Smooth muscle cell (in vitro differentiated cells): ENCODE measurements at regions not wholly inside any gene's neighbourhood (a gene's known extent, or its start where the extent isn't known, plus 50 kb on each side); places are given as distances from the start of the nearest gene placed in this dataset.

Source experiments
- DNase-seq: peaks from one replicate; lab custom pipeline; 2025; ENCODE audit not compliant: unreplicated experiment; lab: John Stamatoyannopoulos, UW
- H2AFZ ChIP-seq: fragments of 200-600 bp; sonication (generic); 2 replicates; pipeline ENCODE4 v1.6.0; 2016; ENCODE audit warnings: antibody characterized with exemption, low read depth, mild to moderate bottlenecking
- H3F3A ChIP-seq: fragments of 200-600 bp; sonication (generic); 2 replicates; pipeline ENCODE4 v1.6.0; 2017; ENCODE audit warnings: antibody characterized with exemption, low read depth
- H3K27ac ChIP-seq: fragments of 200-600 bp; sonication (generic); 2 replicates; pipeline ENCODE4 v1.5.1; 2016; ENCODE audit warnings: low read depth, mild to moderate bottlenecking
- H3K27me3 ChIP-seq: fragments of 200-600 bp; sonication (generic); 2 replicates; pipeline ENCODE4 v1.6.1; 2016; ENCODE audit warnings: low read depth, mild to moderate bottlenecking
- H3K36me3 ChIP-seq: fragments of 200-600 bp; sonication (generic); 2 replicates; pipeline ENCODE4 v1.5.1; 2016; ENCODE audit warnings: low read depth
- H3K4me1 ChIP-seq: fragments of 200-600 bp; sonication (generic); 2 replicates; pipeline ENCODE4 v1.5.1; 2016; ENCODE audit warnings: low read depth
- H3K4me2 ChIP-seq: fragments of 200-600 bp; sonication (generic); 2 replicates; pipeline ENCODE4 v1.6.0; 2016; ENCODE audit warnings: mild to moderate bottlenecking
- H3K4me3 ChIP-seq: fragments of 200-600 bp; sonication (generic); 2 replicates; pipeline ENCODE4 v1.5.1; 2016; ENCODE audit warnings: mild to moderate bottlenecking
- H3K79me2 ChIP-seq: fragments of 200-600 bp; sonication (generic); 2 replicates; pipeline ENCODE4 v1.6.0; 2016; ENCODE audit warnings: low read depth, mild to moderate bottlenecking
- H3K9ac ChIP-seq: fragments of 200-600 bp; sonication (generic); 2 replicates; pipeline ENCODE4 v1.6.0; 2016; ENCODE audit warnings: low read depth
- H3K9me3 ChIP-seq: fragments of 200-600 bp; sonication (generic); replicated peaks from 2 replicates; pipeline ENCODE4 v1.5.1; 2016; ENCODE audit warnings: low read depth
- H4K20me1 ChIP-seq: fragments of 200-600 bp; sonication (generic); 2 replicates; pipeline ENCODE4 v1.6.0; 2016; ENCODE audit warnings: low read depth
- CTCF ChIP-seq: fragments of 200-600 bp; sonication (generic); IDR thresholded peaks from 2 replicates; pipeline ENCODE4 v1.5.1; 2017; ENCODE audit warnings: borderline replicate concordance, mild to moderate bottlenecking, antibody characterized with exemption; ENCODE audit not compliant: insufficient read depth, poor library complexity, severe bottlenecking
- WGBS: methylation state at CpG from one replicate; pipeline ENCODE4 v1.1.7; 2016; ENCODE audit warnings: low lambda C conversion rate; 5-methylcytosine and 5-hydroxymethylcytosine counted together

- no peaks in the 10 kb centered on the region for H4K20me1 ChIP-seq
- WGBS = 87% methylated on average over 2 of the region's 2 CpGs
- TF ChIP-seq CTCF = no peak
- H3K36me3 ChIP-seq = no peaks in the 10 kb centered on the region
- no peak overlapping the region for H3K9ac ChIP-seq
- H3K27me3 ChIP-seq = no peaks in the 10 kb centered on the region
- H3K9me3 ChIP-seq = no peaks in the 10 kb centered on the region
- no peaks in the 10 kb centered on the region for H3F3A ChIP-seq
- H2AFZ ChIP-seq = no peak overlapping the region
- H3K4me1 ChIP-seq = peaks cover 11% of the 10 kb centered on the region
- no peak overlapping the region for H3K4me3 ChIP-seq
- no peak for DNase-seq
- no peaks in the 10 kb centered on the region for H3K79me2 ChIP-seq
- H3K4me2 ChIP-seq = no peak overlapping the region
- H3K27ac ChIP-seq = no peak overlapping the region
Measured at GRCh38 chr1:79196211-79196610, 189.7 kb upstream of the ADGRL4 start.

- peaks cover 11% of the 10 kb centered on the region for H3K4me1 ChIP-seq
- peak overlapping the region; percentile 79 for H3K4me2 ChIP-seq
- no peak for TF ChIP-seq CTCF
- H3K36me3 ChIP-seq = no peaks in the 10 kb centered on the region
- H3K79me2 ChIP-seq = no peaks in the 10 kb centered on the region
- no peaks in the 10 kb centered on the region for H3K9me3 ChIP-seq
- WGBS = 38% methylated on average over 7 of the region's 7 CpGs
- H3K4me3 ChIP-seq = no peak overlapping the region
- H3F3A ChIP-seq = no peaks in the 10 kb centered on the region
- peak overlapping the region; percentile 78 for H3K27ac ChIP-seq
- no peak overlapping the region for H3K9ac ChIP-seq
- DNase-seq = no peak
- H3K27me3 ChIP-seq = no peaks in the 10 kb centered on the region
- no peaks in the 10 kb centered on the region for H4K20me1 ChIP-seq
- peak overlapping the region; percentile 77 for H2AFZ ChIP-seq
Measured at GRCh38 chr1:79193211-79194079, 186.9 kb upstream of the ADGRL4 start.

- no peak for TF ChIP-seq CTCF
- no peak overlapping the region for H3K27ac ChIP-seq
- H3K79me2 ChIP-seq = no peaks in the 10 kb centered on the region
- H3K4me1 ChIP-seq = peaks cover 11% of the 10 kb centered on the region
- H3K4me3 ChIP-seq = no peak overlapping the region
- no peaks in the 10 kb centered on the region for H3K27me3 ChIP-seq
- no peaks in the 10 kb centered on the region for H4K20me1 ChIP-seq
- H3K36me3 ChIP-seq = no peaks in the 10 kb centered on the region
- no peak overlapping the region for H3K4me2 ChIP-seq
- WGBS = 83% methylated on average over 1 of the region's 1 CpG
- no peaks in the 10 kb centered on the region for H3F3A ChIP-seq
- H3K9ac ChIP-seq = no peak overlapping the region
- no peak for DNase-seq
- no peaks in the 10 kb centered on the region for H3K9me3 ChIP-seq
- H2AFZ ChIP-seq = no peak overlapping the region
Measured at GRCh38 chr1:79190074-79190473, 183.5 kb upstream of the ADGRL4 start.

- H3K27ac ChIP-seq = no peak overlapping the region
- no peaks in the 10 kb centered on the region for H3K79me2 ChIP-seq
- H4K20me1 ChIP-seq = no peaks in the 10 kb centered on the region
- no peaks in the 10 kb centered on the region for H3F3A ChIP-seq
- no peak overlapping the region for H3K4me3 ChIP-seq
- H3K9me3 ChIP-seq = no peaks in the 10 kb centered on the region
- TF ChIP-seq CTCF = no peak
- H3K4me1 ChIP-seq = peaks cover 4% of the 10 kb centered on the region
- no peak for DNase-seq
- no peak overlapping the region for H3K4me2 ChIP-seq
- no peaks in the 10 kb centered on the region for H3K36me3 ChIP-seq
- no peak overlapping the region for H2AFZ ChIP-seq
- no peak overlapping the region for H3K9ac ChIP-seq
- H3K27me3 ChIP-seq = no peaks in the 10 kb centered on the region
- 46% methylated on average over 2 of the region's 2 CpGs for WGBS
Measured at GRCh38 chr1:79188337-79188736, 181.8 kb upstream of the ADGRL4 start.
